ENCODE measurements at regions not wholly inside any gene's neighbourhood (a gene's known extent, or its start where the extent isn't known, plus 50 kb on each side); places are given as distances from the start of the nearest gene placed in this dataset.
A peak's percentile ranks its signal among the peaks of the same experiment; 100 is the strongest.
"Not testable (repeated sequence)": the region's sequence is repeated elsewhere in the genome, so short reads cannot be mapped to it uniquely, and the experiment has no call there.

- no peaks in the 10 kb centered on the region for H3K36me3 ChIP-seq
- no peak for DNase-seq (ENCODE audit: low spot score in 2 of 2)
- H3K9me3 ChIP-seq: no peaks in the 10 kb centered on the region
- TF ChIP-seq POLR2AphosphoS5 (IDR thresholded peaks at IDR 0.05): no peak
- TF ChIP-seq POLR2A (IDR thresholded peaks at IDR 0.05): no peak
- TF ChIP-seq CTCF (IDR thresholded peaks at IDR 0.05): no peak
- no peak for TF ChIP-seq EP300 (IDR thresholded peaks at IDR 0.05)
- no peak overlapping the region for H3K4me3 ChIP-seq
- H3K4me1 ChIP-seq: peaks cover 10% of the 10 kb centered on the region
- WGBS: 86% methylated on average over 4 of the region's 4 CpGs
- H3K27ac ChIP-seq: no peak overlapping the region
- H3K27me3 ChIP-seq: no peaks in the 10 kb centered on the region
Observed at GRCh38 chr3:177352424-177352823, 155.1 kb upstream of the TBL1XR1 start.

GRCh38 chr3:177353140-177353539, 155.9 kb upstream of the TBL1XR1 start:
- TF ChIP-seq EP300 (IDR thresholded peaks at IDR 0.05) (no peak), POLR2AphosphoS5 (IDR thresholded peaks at IDR 0.05) (no peak), CTCF (IDR thresholded peaks at IDR 0.05) (no peak), POLR2A (IDR thresholded peaks at IDR 0.05) (no peak)
- DNase-seq (ENCODE audit: low spot score in 2 of 2): no peak
- Histone ChIP-seq H3K9me3 (no peaks in the 10 kb centered on the region), H3K4me1 (peaks cover 17% of the 10 kb centered on the region), H3K4me3 (no peak overlapping the region), H3K36me3 (no peaks in the 10 kb centered on the region), H3K27ac (no peak overlapping the region), H3K27me3 (no peaks in the 10 kb centered on the region)
- 96% methylated on average over 8 of the region's 8 CpGs for WGBS

- H3K27ac ChIP-seq; H3K9me3 ChIP-seq; H3K36me3 ChIP-seq; H3K27me3 ChIP-seq; H3K4me3 ChIP-seq; DNase-seq (ENCODE audit: low spot score in 2 of 2): not testable (repeated sequence)
- WGBS: 98% methylated on average over 3 of the region's 3 CpGs
- peaks cover 24% of the 10 kb centered on the region for H3K4me1 ChIP-seq
Observed at GRCh38 chr3:177353879-177354278, 156.6 kb upstream of the TBL1XR1 start.

GRCh38 chr3:177354466-177354865, 157.2 kb upstream of the TBL1XR1 start:
- TF ChIP-seq POLR2AphosphoS5 (IDR thresholded peaks at IDR 0.05) (no peak), POLR2A (IDR thresholded peaks at IDR 0.05) (no peak), CTCF (IDR thresholded peaks at IDR 0.05) (no peak), EP300 (IDR thresholded peaks at IDR 0.05) (no peak)
- Histone ChIP-seq H3K4me1 (peaks cover 30% of the 10 kb centered on the region), H3K27ac (no peak overlapping the region), H3K4me3 (no peak overlapping the region), H3K27me3 (no peaks in the 10 kb centered on the region), H3K9me3 (no peaks in the 10 kb centered on the region), H3K36me3 (no peaks in the 10 kb centered on the region)
- WGBS: over 99% methylated on average over 4 of the region's 4 CpGs
- no peak for DNase-seq (ENCODE audit: low spot score in 2 of 2)

GRCh38 chr3:177356113-177356512, 158.8 kb upstream of the TBL1XR1 start:
- Histone ChIP-seq H3K9me3 (no peaks in the 10 kb centered on the region), H3K27ac (no peak overlapping the region), H3K4me3 (no peak overlapping the region), H3K4me1 (peaks cover 46% of the 10 kb centered on the region), H3K27me3 (no peaks in the 10 kb centered on the region), H3K36me3 (no peaks in the 10 kb centered on the region)
- no peak for DNase-seq (ENCODE audit: low spot score in 2 of 2)
- TF ChIP-seq EP300 (IDR thresholded peaks at IDR 0.05): no peak
- TF ChIP-seq POLR2A (IDR thresholded peaks at IDR 0.05): no peak
- TF ChIP-seq CTCF (IDR thresholded peaks at IDR 0.05): no peak
- no peak for TF ChIP-seq POLR2AphosphoS5 (IDR thresholded peaks at IDR 0.05)
- WGBS: 96% methylated on average over 3 of the region's 3 CpGs

- Histone ChIP-seq H3K9me3 (no peaks in the 10 kb centered on the region), H3K27ac (peak overlapping the region; percentile 91), H3K4me3 (no peak overlapping the region), H3K27me3 (no peaks in the 10 kb centered on the region), H3K4me1 (peaks cover 54% of the 10 kb centered on the region), H3K36me3 (no peaks in the 10 kb centered on the region)
- TF ChIP-seq CTCF (IDR thresholded peaks at IDR 0.05) (no peak), POLR2AphosphoS5 (IDR thresholded peaks at IDR 0.05) (no peak), POLR2A (IDR thresholded peaks at IDR 0.05) (no peak), EP300 (IDR thresholded peaks at IDR 0.05) (no peak)
- no peak for DNase-seq (ENCODE audit: low spot score in 2 of 2)
Observed at GRCh38 chr3:177356952-177357351, 159.7 kb upstream of the TBL1XR1 start.
